ENCODE measurements at regions not wholly inside any gene's neighbourhood (a gene's known extent, or its start where the extent isn't known, plus 50 kb on each side); places are given as distances from the start of the nearest gene placed in this dataset.
"Not testable (repeated sequence)": the region's sequence is repeated elsewhere in the genome, so short reads cannot be mapped to it uniquely, and the experiment has no call there.

DNA sequence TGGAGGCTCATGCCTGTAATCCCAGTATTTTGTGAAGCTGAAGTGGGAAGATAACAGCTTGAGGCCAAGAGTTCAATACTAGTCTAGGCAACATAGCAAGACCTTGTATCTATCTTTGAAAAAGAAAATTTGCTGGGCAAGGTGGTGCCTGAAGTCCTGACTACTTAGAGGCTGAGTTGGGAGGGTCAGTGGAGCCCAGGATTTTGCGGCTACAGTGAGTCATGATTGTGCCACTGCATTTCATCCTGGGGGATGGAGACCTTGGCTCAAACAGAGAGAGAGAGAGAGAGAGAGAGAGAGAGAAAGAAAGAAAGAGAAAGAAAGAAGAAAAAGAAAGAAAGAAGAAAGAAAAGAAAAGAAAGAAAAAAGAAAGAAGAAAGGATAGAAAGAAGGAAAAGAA, 1872.3 kb upstream of the PCDH20 start:
- peaks cover 4% of the 10 kb centered on the region for H3K9me3 Mint-ChIP-seq
- TF ChIP-seq, protein P1, sequence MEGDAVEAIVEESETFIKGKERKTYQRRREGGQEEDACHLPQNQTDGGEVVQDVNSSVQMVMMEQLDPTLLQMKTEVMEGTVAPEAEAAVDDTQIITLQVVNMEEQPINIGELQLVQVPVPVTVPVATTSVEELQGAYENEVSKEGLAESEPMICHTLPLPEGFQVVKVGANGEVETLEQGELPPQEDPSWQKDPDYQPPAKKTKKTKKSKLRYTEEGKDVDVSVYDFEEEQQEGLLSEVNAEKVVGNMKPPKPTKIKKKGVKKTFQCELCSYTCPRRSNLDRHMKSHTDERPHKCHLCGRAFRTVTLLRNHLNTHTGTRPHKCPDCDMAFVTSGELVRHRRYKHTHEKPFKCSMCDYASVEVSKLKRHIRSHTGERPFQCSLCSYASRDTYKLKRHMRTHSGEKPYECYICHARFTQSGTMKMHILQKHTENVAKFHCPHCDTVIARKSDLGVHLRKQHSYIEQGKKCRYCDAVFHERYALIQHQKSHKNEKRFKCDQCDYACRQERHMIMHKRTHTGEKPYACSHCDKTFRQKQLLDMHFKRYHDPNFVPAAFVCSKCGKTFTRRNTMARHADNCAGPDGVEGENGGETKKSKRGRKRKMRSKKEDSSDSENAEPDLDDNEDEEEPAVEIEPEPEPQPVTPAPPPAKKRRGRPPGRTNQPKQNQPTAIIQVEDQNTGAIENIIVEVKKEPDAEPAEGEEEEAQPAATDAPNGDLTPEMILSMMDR (IDR thresholded peaks at IDR 0.05), result no peak
- H3K4me3 Mint-ChIP-seq, result no peak overlapping the region
- no peaks in the 10 kb centered on the region for H3K36me3 Mint-ChIP-seq (ENCODE audit: low read depth)
- H3K4me1 Mint-ChIP-seq, result no peaks in the 10 kb centered on the region
- H3K27me3 Mint-ChIP-seq (ENCODE audit: low read depth, poor library complexity), result no peaks in the 10 kb centered on the region
- DNase-seq, result no peak
- no peak overlapping the region for H3K27ac Mint-ChIP-seq

DNA sequence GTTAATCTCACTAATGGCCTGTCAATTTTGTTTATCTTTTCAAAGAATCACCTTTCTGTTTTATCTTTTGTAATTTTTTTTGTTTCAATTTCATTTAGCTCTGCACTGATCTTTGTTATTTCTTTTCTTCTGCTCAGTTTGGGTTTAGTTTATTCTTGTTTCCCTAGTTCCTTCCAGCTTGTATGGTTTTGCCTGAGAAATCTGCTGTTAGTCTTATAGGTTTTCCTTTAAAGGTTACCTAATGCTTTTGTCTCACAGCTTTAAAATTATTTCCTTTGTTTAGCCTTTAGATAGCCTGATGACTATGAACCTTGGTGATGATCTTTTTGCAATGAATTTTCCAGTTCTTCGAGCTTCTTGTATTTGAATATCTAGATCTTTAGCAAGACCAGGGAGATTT, 1869.8 kb upstream of the PCDH20 start:
- DNase-seq, result no peak
- Mint-ChIP-seq H3K27ac (no peak overlapping the region), H3K36me3 (ENCODE audit: low read depth) (no peaks in the 10 kb centered on the region), H3K27me3 (ENCODE audit: low read depth, poor library complexity) (no peaks in the 10 kb centered on the region), H3K4me3 (no peak overlapping the region), H3K9me3 (peaks cover 4% of the 10 kb centered on the region), H3K4me1 (no peaks in the 10 kb centered on the region)
- TF ChIP-seq, protein P1 (IDR thresholded peaks at IDR 0.05), result no peak

- no peaks in the 10 kb centered on the region for H3K27me3 Mint-ChIP-seq (ENCODE audit: low read depth, poor library complexity)
- no peak overlapping the region for H3K4me3 Mint-ChIP-seq
- no peak for DNase-seq
- TF ChIP-seq, protein P1 (IDR thresholded peaks at IDR 0.05), result no peak
- no peak overlapping the region for H3K27ac Mint-ChIP-seq
- no peaks in the 10 kb centered on the region for H3K36me3 Mint-ChIP-seq (ENCODE audit: low read depth)
- H3K9me3 Mint-ChIP-seq, result no peaks in the 10 kb centered on the region
- H3K4me1 Mint-ChIP-seq, result no peaks in the 10 kb centered on the region
These were observed 1863.5 kb upstream of the PCDH20 start for GRCh38 chr13:63279136-63279535.

- no peaks in the 10 kb centered on the region for H3K27me3 Mint-ChIP-seq (ENCODE audit: low read depth, poor library complexity)
- H3K4me1 Mint-ChIP-seq, result no peaks in the 10 kb centered on the region
- no peak overlapping the region for H3K27ac Mint-ChIP-seq
- peaks cover 3% of the 10 kb centered on the region for H3K9me3 Mint-ChIP-seq
- no peak for DNase-seq
- H3K36me3 Mint-ChIP-seq (ENCODE audit: low read depth), result no peaks in the 10 kb centered on the region
- TF ChIP-seq, protein P1 (IDR thresholded peaks at IDR 0.05), result no peak
- H3K4me3 Mint-ChIP-seq, result no peak overlapping the region
These were observed 1859.1 kb upstream of the PCDH20 start for GRCh38 chr13:63274772-63275171.

- no peak for DNase-seq
- no peaks in the 10 kb centered on the region for H3K9me3 Mint-ChIP-seq
These were observed 1834.0 kb upstream of the PCDH20 start for GRCh38 chr13:63249411-63250187.

DNA sequence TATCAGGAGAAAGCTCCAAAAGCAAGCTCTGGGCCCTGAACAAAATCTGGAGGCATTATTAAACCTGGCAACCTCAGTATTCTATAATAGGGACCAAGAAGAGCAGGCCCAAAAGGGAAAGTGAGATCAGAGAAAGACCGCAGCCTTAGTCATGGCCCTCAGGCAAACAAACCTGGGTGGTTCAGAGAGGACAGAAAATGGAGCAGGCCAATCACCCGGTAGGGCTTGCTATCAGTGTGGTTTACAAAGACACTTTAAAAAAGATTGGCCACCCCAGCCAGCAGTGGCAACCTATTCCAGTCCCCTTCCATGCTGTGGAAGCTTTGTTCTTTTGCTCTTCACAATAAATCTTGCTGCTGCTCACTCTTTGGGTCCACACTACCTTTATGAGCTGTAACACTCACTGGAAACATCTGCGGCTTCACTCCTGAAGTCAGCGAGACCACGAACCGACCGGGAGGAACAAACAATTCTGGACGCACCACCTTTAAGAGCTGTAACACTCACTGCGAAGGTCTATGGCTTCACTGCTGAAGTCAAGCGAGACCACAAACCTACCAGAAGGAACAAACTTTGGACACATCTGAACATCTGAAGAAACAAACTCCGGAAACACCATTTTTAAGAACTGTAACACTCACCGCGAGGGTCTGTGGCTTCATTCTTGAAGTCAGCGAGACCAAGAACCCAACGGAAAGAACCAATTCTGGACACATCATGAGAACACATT, 1821.2 kb upstream of the PCDH20 start:
- DNase-seq; H3K27me3 Mint-ChIP-seq (ENCODE audit: low read depth, poor library complexity); H3K4me1 Mint-ChIP-seq; H3K36me3 Mint-ChIP-seq (ENCODE audit: low read depth); H3K4me3 Mint-ChIP-seq; H3K27ac Mint-ChIP-seq: not testable (repeated sequence)
- peaks cover 10% of the 10 kb centered on the region for H3K9me3 Mint-ChIP-seq

More at GRCh38 chr13:63249411-63250187, 1834.0 kb upstream of the PCDH20 start:
- Mint-ChIP-seq H3K4me3 (no peak overlapping the region), H3K27ac (no peak overlapping the region), H3K27me3 (ENCODE audit: low read depth, poor library complexity) (no peaks in the 10 kb centered on the region), H3K4me1 (no peaks in the 10 kb centered on the region), H3K36me3 (ENCODE audit: low read depth) (no peaks in the 10 kb centered on the region)
- TF ChIP-seq, protein P1 (IDR thresholded peaks at IDR 0.05), result no peak

DNA sequence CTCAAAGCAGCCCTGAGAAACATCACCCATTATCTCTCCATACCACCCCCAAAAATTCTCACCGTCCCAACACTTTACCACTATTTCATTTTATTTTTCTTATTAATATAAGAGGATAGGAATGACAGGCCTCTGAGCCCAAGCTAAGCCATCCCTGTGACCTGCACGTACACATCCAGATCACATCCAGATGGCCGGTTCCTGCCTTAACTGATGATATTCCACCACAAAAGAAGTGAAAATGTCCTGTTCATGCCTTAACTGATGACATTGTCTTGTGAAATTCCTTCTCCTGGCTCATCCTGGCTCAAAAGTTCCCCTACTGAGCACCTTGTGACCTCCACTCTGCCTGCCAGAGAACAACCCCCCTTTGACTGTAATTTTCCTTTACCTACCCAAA, 1802.9 kb upstream of the PCDH20 start:
- not testable (repeated sequence) for DNase-seq; H3K9me3 Mint-ChIP-seq; H3K4me3 Mint-ChIP-seq; H3K27me3 Mint-ChIP-seq (ENCODE audit: low read depth, poor library complexity); H3K4me1 Mint-ChIP-seq; H3K36me3 Mint-ChIP-seq (ENCODE audit: low read depth)
- peak overlapping the region; percentile 5 for H3K27ac Mint-ChIP-seq
